A673 (cell line): ENCODE measurements at regions not wholly inside any gene's neighbourhood (a gene's known extent, or its start where the extent isn't known, plus 50 kb on each side); places are given as distances from the start of the nearest gene placed in this dataset.

Source experiments
- BruUV-seq: library from RNA; stranded (reverse); fragments of 400-500 nt; replicated peaks from 2 replicates; lab custom pipeline; 2021; lab: Mats Ljungman, UMichigan
- CTCF ChIA-PET: fragments of 300-600 bp; sonication (Branson Sonifier 250); formaldehyde crosslinking; loops from one replicate; lab custom pipeline; 2022; ENCODE audit warnings: antibody characterized with exemption; lab: Charles Lee
- POLR2A ChIA-PET: fragments of 300-600 bp; sonication (Branson Sonifier 250); formaldehyde crosslinking; loops from one replicate; lab custom pipeline; 2022; ENCODE audit warnings: antibody characterized with exemption; ENCODE audit not compliant: low non-redundant PET; lab: Charles Lee
- DNase-seq: peaks from one replicate; pipeline ENCODE4 v3.0.0-alpha.2; 2015; ENCODE audit warnings: low spot score
- H3K27ac ChIP-seq: fragments of 200-600 bp; sonication (generic); 2 replicates; pipeline ENCODE4 v1.5.1; 2016; ENCODE audit warnings: mixed run types, low read depth, mild to moderate bottlenecking, mixed read lengths, antibody characterized with exemption, low read length; ENCODE audit not compliant: poor library complexity, severe bottlenecking
- H3K27me3 ChIP-seq: fragments of 200-600 bp; sonication (generic); replicated peaks from 2 replicates; pipeline ENCODE4 v1.6.1; 2017; ENCODE audit warnings: mixed run types, low read depth, mild to moderate bottlenecking, mixed read lengths, antibody characterized with exemption, low read length; ENCODE audit not compliant: insufficient read depth, poor library complexity
- H3K36me3 ChIP-seq: fragments of 200-600 bp; sonication (generic); 2 replicates; pipeline ENCODE4 v1.6.1; 2016; ENCODE audit warnings: mixed run types, mild to moderate bottlenecking, mixed read lengths, antibody characterized with exemption, low read length; ENCODE audit not compliant: insufficient read depth, poor library complexity, severe bottlenecking
- H3K4me1 ChIP-seq: fragments of 200-600 bp; sonication (generic); 2 replicates; pipeline ENCODE4 v1.6.1; 2017; ENCODE audit warnings: mixed run types, mild to moderate bottlenecking, mixed read lengths, antibody characterized with exemption, low read length; ENCODE audit not compliant: insufficient read depth, poor library complexity, severe bottlenecking
- H3K4me3 ChIP-seq: fragments of 200-600 bp; sonication (generic); 2 replicates; pipeline ENCODE4 v1.5.1; 2016; ENCODE audit warnings: low read depth, mixed run types, mild to moderate bottlenecking, mixed read lengths, low read length; ENCODE audit not compliant: poor library complexity, severe bottlenecking
- H3K9me3 ChIP-seq: fragments of 200-600 bp; sonication (generic); 2 replicates; pipeline ENCODE4 v1.6.1; 2016; ENCODE audit warnings: mixed run types, low read depth, mild to moderate bottlenecking, mixed read lengths, antibody characterized with exemption, low read length; ENCODE audit not compliant: poor library complexity, severe bottlenecking
- CTCF ChIP-seq: fragments of 300-800, 200-600 bp; sonication (generic); conservative IDR thresholded peaks from 2 replicates; pipeline ENCODE4 v1.5.1; 2017; ENCODE audit warnings: low read depth, mild to moderate bottlenecking, antibody characterized with exemption, low read length, moderate library complexity, mixed read lengths
- EZH2 ChIP-seq: fragments of 200-600 bp; sonication (generic); IDR thresholded peaks from 2 replicates; pipeline ENCODE4 v1.6.1; 2017; ENCODE audit warnings: borderline replicate concordance, low read depth, mild to moderate bottlenecking, mixed read lengths, antibody characterized with exemption, low read length; ENCODE audit not compliant: poor library complexity, severe bottlenecking
- intact Hi-C: fragments of 100-400 bp; cut with micrococcal nuclease; formaldehyde crosslinking; loops from one replicate; pipeline ENCODE4 v1.10.0; 2022; ENCODE audit not compliant: unreplicated experiment

- peaks cover 14% of the 10 kb centered on the region for H3K9me3 ChIP-seq
- ChIA-PET CTCF (no interaction called here), POLR2A (no interaction called here)
- H3K4me1 ChIP-seq = no peaks in the 10 kb centered on the region
- no TSS peak for BruUV-seq
- H3K36me3 ChIP-seq = no peaks in the 10 kb centered on the region
- H3K27ac ChIP-seq = no peak overlapping the region
- H3K27me3 ChIP-seq = no peaks in the 10 kb centered on the region
- H3K4me3 ChIP-seq = no peak overlapping the region
- intact Hi-C loops = no loop called here
- TF ChIP-seq EZH2 (no peak), CTCF (no peak)
- DNase-seq = no peak
Measured at GRCh38 chr7:145644426-145645134, 472.0 kb upstream of the CNTNAP2 start.

GRCh38 chr7:145643981-145644380, 472.6 kb upstream of the CNTNAP2 start:
- Histone ChIP-seq H3K27me3 (no peaks in the 10 kb centered on the region), H3K36me3 (no peaks in the 10 kb centered on the region), H3K4me3 (no peak overlapping the region), H3K9me3 (peaks cover 20% of the 10 kb centered on the region), H3K4me1 (no peaks in the 10 kb centered on the region), H3K27ac (no peak overlapping the region)
- TF ChIP-seq CTCF (no peak), EZH2 (no peak)
- intact Hi-C loops = no loop called here
- no peak for DNase-seq
- ChIA-PET POLR2A (no interaction called here), CTCF (no interaction called here)
- no TSS peak for BruUV-seq

GRCh38 chr7:145633513-145633912, 483.1 kb upstream of the CNTNAP2 start:
- Histone ChIP-seq H3K4me3 (no peak overlapping the region), H3K4me1 (no peaks in the 10 kb centered on the region), H3K27ac (no peak overlapping the region), H3K36me3 (no peaks in the 10 kb centered on the region), H3K9me3 (no peaks in the 10 kb centered on the region), H3K27me3 (no peaks in the 10 kb centered on the region)
- ChIA-PET POLR2A (no interaction called here), CTCF (no interaction called here)
- BruUV-seq = no TSS peak
- DNase-seq = no peak
- intact Hi-C loops = no loop called here
- TF ChIP-seq EZH2 = no peak
- TF ChIP-seq CTCF = no peak
